SK-N-SH (cell line): ENCODE measurements at regions not wholly inside any gene's neighbourhood (a gene's known extent, or its start where the extent isn't known, plus 50 kb on each side); places are given as distances from the start of the nearest gene placed in this dataset.

Experiments
- CTCF ChIA-PET: fragments of 300-600, 350-600 bp; formaldehyde crosslinking; extraction: SDS; loops from one replicate; lab custom pipeline; 2021; lab: Yijun Ruan, JAX
- POLR2A ChIA-PET: fragments of 350-600 bp; sonication (Branson Sonifier 250); formaldehyde crosslinking; extraction: SDS; loops from one replicate; lab custom pipeline; 2020; ENCODE audit warnings: antibody characterized with exemption, inconsistent platforms; lab: Yijun Ruan, JAX
- DNase-seq: peaks from one replicate; pipeline ENCODE4 v3.0.0; 2012
- H2AFZ ChIP-seq: fragments of 200-600 bp; sonication (generic); 2 replicates; pipeline ENCODE4 v1.8.1; 2016; ENCODE audit warnings: antibody characterized with exemption, mild to moderate bottlenecking, low read depth
- H3F3A ChIP-seq: fragments of 200-600 bp; sonication (generic); replicated peaks from 2 replicates; pipeline ENCODE3; 2016; ENCODE audit warnings: antibody characterized with exemption, mild to moderate bottlenecking; ENCODE audit not compliant: insufficient read depth
- H3K27ac ChIP-seq, 2 experiments: fragments of 200-500 bp in 1 of 2; fragments of 200-600 bp in 1 of 2; sonication (Bioruptor generic) in 1 of 2; sonication (generic), shearing (Covaris generic) in 1 of 2; 2 replicates each; pipeline versions ENCODE4 v1.5.1 to v1.6.1; 2014 to 2016; ENCODE audit warnings: low read depth in 2 of 2, inconsistent platforms in 1 of 2, low read length in 1 of 2, mild to moderate bottlenecking in 1 of 2, mixed read lengths in 1 of 2
- H3K27me3 ChIP-seq: fragments of 200-600 bp; sonication (generic), shearing (Covaris generic); 2 replicates; pipeline ENCODE4 v1.6.1; 2016; ENCODE audit warnings: mixed run types; ENCODE audit not compliant: insufficient read depth
- H3K36me3 ChIP-seq, 2 experiments: fragments of 200-500 bp in 1 of 2; fragments of 200-600 bp in 1 of 2; sonication (Bioruptor generic) in 1 of 2; sonication (generic) in 1 of 2; replicated peaks in 1 of 2; 2 replicates each; pipeline versions ENCODE3 to v1.5.1; 2014 to 2016; ENCODE audit warnings: low read length in 1 of 2, mild to moderate bottlenecking in 1 of 2; ENCODE audit not compliant: insufficient read depth in 2 of 2, control insufficient read depth in 1 of 2
- H3K4me1 ChIP-seq, 2 experiments: fragments of 200-500 bp in 1 of 2; fragments of 200-600 bp in 1 of 2; sonication (Bioruptor generic) in 1 of 2; sonication (generic), shearing (Covaris generic) in 1 of 2; 2 replicates each; pipeline versions ENCODE4 v1.5.1 to v1.6.1; 2014 to 2016; ENCODE audit warnings: low read depth in 1 of 2, low read length in 1 of 2, mixed run types in 1 of 2; ENCODE audit not compliant: insufficient read depth in 2 of 2, control insufficient read depth in 1 of 2
- H3K4me2 ChIP-seq: fragments of 200-600 bp; sonication (generic), shearing (Covaris generic); 2 replicates; pipeline ENCODE4 v1.6.1; 2017; ENCODE audit warnings: mixed run types
- H3K4me3 ChIP-seq, 2 experiments: fragments of 200-500 bp in 1 of 2; fragments of 200-600 bp in 1 of 2; sonication (Bioruptor generic) in 1 of 2; sonication (generic), shearing (Covaris generic) in 1 of 2; 2 replicates each; pipeline versions ENCODE4 v1.5.1 to v1.8.1; 2014 to 2016; ENCODE audit warnings: low read depth in 2 of 2, inconsistent platforms in 1 of 2, low read length in 1 of 2, mild to moderate bottlenecking in 1 of 2, mixed read lengths in 1 of 2, moderate library complexity in 1 of 2
- H3K79me2 ChIP-seq: fragments of 200-600 bp; sonication (generic); 2 replicates; pipeline ENCODE4 v1.8.1; 2017; ENCODE audit warnings: mild to moderate bottlenecking; ENCODE audit not compliant: insufficient read depth
- H3K9ac ChIP-seq: fragments of 200-600 bp; sonication (generic); 2 replicates; pipeline ENCODE4 v1.6.1; 2017; ENCODE audit warnings: mixed run types
- H3K9me2 ChIP-seq: fragments of 200-600 bp; sonication (generic); 2 replicates; pipeline ENCODE4 v1.6.1; 2017; ENCODE audit warnings: mixed run types
- H3K9me3 ChIP-seq: fragments of 200-600 bp; sonication (generic); 2 replicates; pipeline ENCODE4 v1.6.1; 2017; ENCODE audit warnings: mixed run types, mild to moderate bottlenecking, moderate library complexity
- H4K20me1 ChIP-seq: fragments of 200-600 bp; sonication (generic); 2 replicates; pipeline ENCODE4 v1.6.1; 2017; ENCODE audit warnings: mild to moderate bottlenecking, mixed run types; ENCODE audit not compliant: insufficient read depth
- EP300 ChIP-seq, 2 experiments: IDR thresholded peaks; 2 replicates each; pipeline versions ENCODE4 v1.4.0 to v1.6.1; 2012; ENCODE audit warnings: borderline replicate concordance in 1 of 2, low read depth in 1 of 2, low read length in 1 of 2
- EZH2phosphoT487 ChIP-seq: fragments of 200-600 bp; sonication (generic); IDR thresholded peaks from 2 replicates; pipeline ENCODE4 v1.6.1; 2017; ENCODE audit warnings: low read depth, mixed run types, mild to moderate bottlenecking, antibody characterized with exemption, moderate library complexity, borderline replicate concordance
- GABPA ChIP-seq: IDR thresholded peaks from 2 replicates; pipeline ENCODE4 v1.4.0; 2012; ENCODE audit warnings: low read depth, mild to moderate bottlenecking
- IRF3 ChIP-seq: fragments of 150-350 bp; IDR thresholded peaks from 2 replicates; pipeline ENCODE4 v1.6.1; 2016; ENCODE audit warnings: mild to moderate bottlenecking, low read depth, low read length
- MXI1 ChIP-seq: IDR thresholded peaks from 2 replicates; pipeline ENCODE4 v1.6.1; 2012; ENCODE audit warnings: mild to moderate bottlenecking, low read depth, low read length, improper control_type of control experiment
- NRF1 ChIP-seq: IDR thresholded peaks from 2 replicates; pipeline ENCODE4 v1.6.1; 2012; ENCODE audit warnings: low read depth, mild to moderate bottlenecking, low read length
- RAD21 ChIP-seq: IDR thresholded peaks from 2 replicates; pipeline ENCODE4 v1.6.1; 2012; ENCODE audit warnings: mild to moderate bottlenecking, low read length
- RCOR1 ChIP-seq: fragments of 150-350 bp; IDR thresholded peaks from 2 replicates; pipeline ENCODE4 v1.6.1; 2017; ENCODE audit warnings: antibody characterized with exemption, low read length
- REST ChIP-seq: IDR thresholded peaks from 2 replicates; pipeline ENCODE4 v1.6.1; 2012; ENCODE audit warnings: mild to moderate bottlenecking, low read depth, low read length, moderate library complexity
- RFX5 ChIP-seq: IDR thresholded peaks from 2 replicates; pipeline ENCODE4 v1.6.1; 2012; ENCODE audit warnings: mild to moderate bottlenecking, improper control_type of control experiment, low read length
- USF2 ChIP-seq: fragments of 150-350 bp; IDR thresholded peaks from 2 replicates; pipeline ENCODE4 v1.6.1; 2017; ENCODE audit warnings: antibody characterized with exemption, low read length, low read depth, borderline replicate concordance
- YY1 ChIP-seq: IDR thresholded peaks from 2 replicates; pipeline ENCODE4 v1.4.0; 2012; ENCODE audit warnings: low read depth, mild to moderate bottlenecking
- WGBS: methylation state at CpG from one replicate; pipeline ENCODE4 v1.1.6; 2017; ENCODE audit warnings: low lambda C conversion rate; 5-methylcytosine and 5-hydroxymethylcytosine counted together

- 0 out of 2 replicates have a peak, but pooled peaks cover 3% of the 10 kb centered on the region for H3K9me3 ChIP-seq
- H3F3A ChIP-seq: no peaks in the 10 kb centered on the region
- no peak overlapping the region for H3K4me2 ChIP-seq
- no peaks in the 10 kb centered on the region for H3K36me3 ChIP-seq
- ChIA-PET POLR2A (no interaction called here), CTCF (no interaction called here)
- 7% methylated on average over 3 of the region's 3 CpGs for WGBS
- H3K9me2 ChIP-seq: no peaks in the 10 kb centered on the region
- no peaks in the 10 kb centered on the region for H3K27me3 ChIP-seq
- no peak overlapping the region for H3K4me3 ChIP-seq
- H3K27ac ChIP-seq: no peak overlapping the region
- no peak overlapping the region for H2AFZ ChIP-seq
- H3K9ac ChIP-seq: no peak overlapping the region
- no peak for TF ChIP-seq YY1
- TF ChIP-seq EZH2phosphoT487: no peak
- TF ChIP-seq NRF1: no peak
- no peak for TF ChIP-seq EP300 (IDR thresholded peaks at IDR 0.05; ENCODE audit: borderline replicate concordance in 1 of 2, low read depth in 1 of 2, low read length in 1 of 2)
- no peak for TF ChIP-seq MXI1
- no peaks in the 10 kb centered on the region for H4K20me1 ChIP-seq
- no peaks in the 10 kb centered on the region; a peak in 1 of 4 replicates for H3K4me1 ChIP-seq
- no peak for DNase-seq
- H3K79me2 ChIP-seq: no peaks in the 10 kb centered on the region
Measured at GRCh38 chr10:1980459-1980858, 243.1 kb upstream of the ADARB2 start.

- CTCF ChIA-PET: no interaction called here
- Histone ChIP-seq H4K20me1 (no peaks in the 10 kb centered on the region), H3K4me1 (no peaks in the 10 kb centered on the region; a peak in 1 of 4 replicates), H3K9me3 (no peaks in the 10 kb centered on the region), H3K79me2 (no peaks in the 10 kb centered on the region), H3K9me2 (no peaks in the 10 kb centered on the region), H3K9ac (no peak overlapping the region), H3K4me3 (no peak overlapping the region), H3K4me2 (no peak overlapping the region), H3K27me3 (no peaks in the 10 kb centered on the region), H2AFZ (no peak overlapping the region), H3K36me3 (no peaks in the 10 kb centered on the region), H3F3A (no peaks in the 10 kb centered on the region), H3K27ac (no peak overlapping the region)
- POLR2A ChIA-PET: no interaction called here
- TF ChIP-seq RFX5 (no peak), EZH2phosphoT487 (no peak), GABPA (no peak), USF2 (no peak), RAD21 (no peak), RCOR1 (no peak), REST (no peak), IRF3 (no peak)
- no peak for DNase-seq
- WGBS: 22% methylated on average over 3 of the region's 3 CpGs
Measured at GRCh38 chr10:1978584-1978983, 241.3 kb upstream of the ADARB2 start.
